ENCODE measurements at regions not wholly inside any gene's neighbourhood (a gene's known extent, or its start where the extent isn't known, plus 50 kb on each side); places are given as distances from the start of the nearest gene placed in this dataset.

GRCh38 chr3:176174060-176174459 lies 1023.2 kb downstream of the TBL1XR1 start:
- Histone ChIP-seq H3K4me3 (replicated peaks in 1 of 3; ENCODE audit: insufficient read depth in 1 of 3, low read depth in 2 of 3, low read length in 3 of 3) (no peak overlapping the region), H3K4me1 (ENCODE audit: insufficient read depth, low read length) (no peaks in the 10 kb centered on the region), H3K36me3 (replicated peaks in 1 of 2; ENCODE audit: control insufficient read depth in 1 of 2, insufficient read depth in 2 of 2, low read length in 2 of 2) (no peaks in the 10 kb centered on the region), H3K79me2 (ENCODE audit: insufficient read depth, low read length) (no peaks in the 10 kb centered on the region), H3K9ac (ENCODE audit: insufficient read depth, low read depth, low read length) (no peak overlapping the region), H3K9me3 (ENCODE audit: low read length) (peaks cover 9% of the 10 kb centered on the region; the same call in 1 of the 2 replicates), H2AFZ (ENCODE audit: low read length) (no peak overlapping the region), H3K4me2 (ENCODE audit: low read depth, low read length) (no peak overlapping the region), H3K27ac (ENCODE audit: extremely low read length, insufficient read depth, low read length) (no peak overlapping the region), H4K20me1 (ENCODE audit: insufficient read depth, low read length) (no peaks in the 10 kb centered on the region), H3K27me3 (ENCODE audit: control insufficient read depth in 1 of 2, insufficient read depth in 2 of 2, low read length in 2 of 2) (no peaks in the 10 kb centered on the region)
- DNase-seq (ENCODE audit: low spot score) (no peak), FAIRE-seq (no peak), ATAC-seq (no peak)
- CTCF ChIA-PET (ENCODE audit: low intra/inter-chr PET ratio, low total read pairs), result no interaction called here
- POLR2A ChIA-PET, result no interaction called here
- intact Hi-C loops (cut with micrococcal nuclease; ENCODE audit: unreplicated experiment) (no loop called here), in situ Hi-C loops (cut with HindIII; ENCODE audit: extremely low pct_ligation_motif_present, low pct_unique_long_range_greater_than_20kb) (no loop called here)
- BruUV-seq (replicated peaks), result no TSS peak
- WGBS (ENCODE audit: low lambda C conversion rate), result 54% methylated on average over 6 of the region's 6 CpGs
- no peak for TF ChIP-seq ESRRA (CRISPR knock-in tag; IDR thresholded peaks at IDR 0.05; ENCODE audit: low read depth)
- no peak for TF ChIP-seq ZNF484 (CRISPR knock-in tag; IDR thresholded peaks at IDR 0.05; ENCODE audit: borderline replicate concordance, low read depth)
- TF ChIP-seq ZNF614 (CRISPR knock-in tag; IDR thresholded peaks at IDR 0.05; ENCODE audit: borderline replicate concordance), result no peak
- TF ChIP-seq GMEB2 (CRISPR knock-in tag; IDR thresholded peaks at IDR 0.05; ENCODE audit: low read depth), result no peak
- TF ChIP-seq JUN (CRISPR knock-in tag; IDR thresholded peaks at IDR 0.05), result no peak
- TF ChIP-seq AHR (CRISPR knock-in tag; IDR thresholded peaks at IDR 0.05), result no peak
- no peak for TF ChIP-seq NCOA2 (CRISPR knock-in tag; IDR thresholded peaks at IDR 0.05)
- TF ChIP-seq ZFYVE20 (CRISPR knock-in tag; IDR thresholded peaks at IDR 0.05; ENCODE audit: borderline replicate concordance, low read depth), result no peak
- TF ChIP-seq TFAP4 (IDR thresholded peaks at IDR 0.05; ENCODE audit: borderline replicate concordance, low read depth), result no peak
- no peak for TF ChIP-seq CERS6 (CRISPR knock-in tag; IDR thresholded peaks at IDR 0.05)
- TF ChIP-seq ZFP62 (CRISPR knock-in tag; IDR thresholded peaks at IDR 0.05), result no peak
- TF ChIP-seq, protein P1, sequence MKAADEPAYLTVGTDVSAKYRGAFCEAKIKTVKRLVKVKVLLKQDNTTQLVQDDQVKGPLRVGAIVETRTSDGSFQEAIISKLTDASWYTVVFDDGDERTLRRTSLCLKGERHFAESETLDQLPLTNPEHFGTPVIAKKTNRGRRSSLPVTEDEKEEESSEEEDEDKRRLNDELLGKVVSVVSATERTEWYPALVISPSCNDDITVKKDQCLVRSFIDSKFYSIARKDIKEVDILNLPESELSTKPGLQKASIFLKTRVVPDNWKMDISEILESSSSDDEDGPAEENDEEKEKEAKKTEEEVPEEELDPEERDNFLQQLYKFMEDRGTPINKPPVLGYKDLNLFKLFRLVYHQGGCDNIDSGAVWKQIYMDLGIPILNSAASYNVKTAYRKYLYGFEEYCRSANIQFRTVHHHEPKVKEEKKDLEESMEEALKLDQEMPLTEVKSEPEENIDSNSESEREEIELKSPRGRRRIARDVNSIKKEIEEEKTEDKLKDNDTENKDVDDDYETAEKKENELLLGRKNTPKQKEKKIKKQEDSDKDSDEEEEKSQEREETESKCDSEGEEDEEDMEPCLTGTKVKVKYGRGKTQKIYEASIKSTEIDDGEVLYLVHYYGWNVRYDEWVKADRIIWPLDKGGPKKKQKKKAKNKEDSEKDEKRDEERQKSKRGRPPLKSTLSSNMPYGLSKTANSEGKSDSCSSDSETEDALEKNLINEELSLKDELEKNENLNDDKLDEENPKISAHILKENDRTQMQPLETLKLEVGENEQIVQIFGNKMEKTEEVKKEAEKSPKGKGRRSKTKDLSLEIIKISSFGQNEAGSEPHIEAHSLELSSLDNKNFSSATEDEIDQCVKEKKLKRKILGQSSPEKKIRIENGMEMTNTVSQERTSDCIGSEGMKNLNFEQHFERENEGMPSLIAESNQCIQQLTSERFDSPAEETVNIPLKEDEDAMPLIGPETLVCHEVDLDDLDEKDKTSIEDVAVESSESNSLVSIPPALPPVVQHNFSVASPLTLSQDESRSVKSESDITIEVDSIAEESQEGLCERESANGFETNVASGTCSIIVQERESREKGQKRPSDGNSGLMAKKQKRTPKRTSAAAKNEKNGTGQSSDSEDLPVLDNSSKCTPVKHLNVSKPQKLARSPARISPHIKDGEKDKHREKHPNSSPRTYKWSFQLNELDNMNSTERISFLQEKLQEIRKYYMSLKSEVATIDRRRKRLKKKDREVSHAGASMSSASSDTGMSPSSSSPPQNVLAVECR (CRISPR knock-in tag; IDR thresholded peaks at IDR 0.05; ENCODE audit: borderline replicate concordance), result no peak
- TF ChIP-seq ZNF230 (CRISPR knock-in tag; IDR thresholded peaks at IDR 0.05), result no peak
- TF ChIP-seq, protein P2, sequence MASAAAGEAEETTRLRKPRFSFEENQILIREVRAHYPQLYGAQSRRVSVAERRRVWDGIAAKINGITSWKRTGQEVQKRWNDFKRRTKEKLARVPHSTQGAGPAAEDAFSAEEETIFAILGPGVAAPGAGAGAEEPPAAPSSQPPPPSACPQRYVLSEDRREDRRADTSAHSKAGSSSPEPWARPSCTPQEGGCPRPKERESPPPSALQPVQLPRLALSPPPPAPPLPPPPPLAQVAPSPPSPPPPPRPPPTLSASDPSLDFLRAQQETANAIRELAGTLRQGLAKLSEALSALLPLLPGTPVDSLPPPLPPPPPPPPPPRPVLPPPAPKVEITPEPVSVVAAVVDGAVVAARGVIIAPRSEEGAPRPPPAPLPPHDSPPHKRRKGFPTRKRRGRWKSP (CRISPR knock-in tag; IDR thresholded peaks at IDR 0.05), result no peak
- TF ChIP-seq XRCC5 (optimal IDR thresholded peaks at IDR 0.05; ENCODE audit: low read length), result no peak
- no peak for TF ChIP-seq SMYD3 (CRISPR knock-in tag; IDR thresholded peaks at IDR 0.05)
- no peak for TF ChIP-seq TEAD2 (CRISPR knock-in tag; IDR thresholded peaks at IDR 0.05)
- no peak for TF ChIP-seq ZNF619 (CRISPR knock-in tag; IDR thresholded peaks at IDR 0.05)
- no peak for TF ChIP-seq ZNF234 (CRISPR knock-in tag; conservative IDR thresholded peaks at IDR 0.05)
